Uterus (tissue), 2 donors: ENCODE measurements at regions not wholly inside any gene's neighbourhood (a gene's known extent, or its start where the extent isn't known, plus 50 kb on each side); places are given as distances from the start of the nearest gene placed in this dataset.
"Not testable (repeated sequence)": the region's sequence is repeated elsewhere in the genome, so short reads cannot be mapped to it uniquely, and the experiment has no call there.

ENCODE experiments used
- POLR2A ChIP-seq, 2 donors: fragments of 450-650 bp; IDR thresholded peaks; one replicate each; pipeline ENCODE4 v1.6.1; 2016; ENCODE audit warnings: antibody characterized with exemption in 2 of 2, mild to moderate bottlenecking in 1 of 2, moderate library complexity in 1 of 2
- TF ChIP-seq, protein P1 (sequence below), 4 experiments: fragments of 200-600 bp in 2 of 4; fragments of 450-650 bp in 2 of 4; sonication (generic) in 2 of 4; IDR thresholded peaks; one replicate each; pipeline ENCODE4 v1.5.1; 2016 to 2019; ENCODE audit warnings: antibody characterized with exemption in 4 of 4, mild to moderate bottlenecking in 2 of 4, moderate library complexity in 1 of 4

GRCh38 chr5:4615369-4615768 lies 524.8 kb upstream of the ADAMTS16 start:
- TF ChIP-seq, protein P1, sequence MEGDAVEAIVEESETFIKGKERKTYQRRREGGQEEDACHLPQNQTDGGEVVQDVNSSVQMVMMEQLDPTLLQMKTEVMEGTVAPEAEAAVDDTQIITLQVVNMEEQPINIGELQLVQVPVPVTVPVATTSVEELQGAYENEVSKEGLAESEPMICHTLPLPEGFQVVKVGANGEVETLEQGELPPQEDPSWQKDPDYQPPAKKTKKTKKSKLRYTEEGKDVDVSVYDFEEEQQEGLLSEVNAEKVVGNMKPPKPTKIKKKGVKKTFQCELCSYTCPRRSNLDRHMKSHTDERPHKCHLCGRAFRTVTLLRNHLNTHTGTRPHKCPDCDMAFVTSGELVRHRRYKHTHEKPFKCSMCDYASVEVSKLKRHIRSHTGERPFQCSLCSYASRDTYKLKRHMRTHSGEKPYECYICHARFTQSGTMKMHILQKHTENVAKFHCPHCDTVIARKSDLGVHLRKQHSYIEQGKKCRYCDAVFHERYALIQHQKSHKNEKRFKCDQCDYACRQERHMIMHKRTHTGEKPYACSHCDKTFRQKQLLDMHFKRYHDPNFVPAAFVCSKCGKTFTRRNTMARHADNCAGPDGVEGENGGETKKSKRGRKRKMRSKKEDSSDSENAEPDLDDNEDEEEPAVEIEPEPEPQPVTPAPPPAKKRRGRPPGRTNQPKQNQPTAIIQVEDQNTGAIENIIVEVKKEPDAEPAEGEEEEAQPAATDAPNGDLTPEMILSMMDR (IDR thresholded peaks at IDR 0.05): not testable (repeated sequence)
- not testable (repeated sequence) for TF ChIP-seq POLR2A (IDR thresholded peaks at IDR 0.05)
